ENCODE measurements at regions not wholly inside any gene's neighbourhood (a gene's known extent, or its start where the extent isn't known, plus 50 kb on each side); places are given as distances from the start of the nearest gene placed in this dataset.
"Not testable (repeated sequence)": the region's sequence is repeated elsewhere in the genome, so short reads cannot be mapped to it uniquely, and the experiment has no call there.

DNA sequence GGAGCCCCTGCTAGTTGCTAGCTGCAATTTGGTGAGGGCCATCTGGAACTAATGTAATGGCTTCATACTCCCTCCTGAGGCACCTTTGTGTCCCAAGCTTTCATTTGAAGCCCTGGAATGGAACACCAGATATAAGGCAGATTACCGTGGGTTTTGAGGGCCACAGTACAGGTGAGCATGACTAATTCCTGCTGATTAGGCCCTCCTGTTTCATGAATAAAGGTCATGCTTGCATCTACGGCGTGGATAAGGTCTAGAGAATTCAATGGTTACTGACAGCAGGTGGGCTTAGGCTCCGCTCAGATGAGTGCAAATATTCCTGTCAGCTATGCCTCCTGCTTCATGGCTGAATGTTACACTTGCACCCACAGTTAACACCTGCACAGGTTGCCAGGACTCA, 495.4 kb downstream of the NAP1L3 start:
- peak; percentile 0 for DNase-seq

GRCh38 chrX:93169771-93170170, 503.6 kb downstream of the NAP1L3 start:
- DNase-seq, result no peak

DNA sequence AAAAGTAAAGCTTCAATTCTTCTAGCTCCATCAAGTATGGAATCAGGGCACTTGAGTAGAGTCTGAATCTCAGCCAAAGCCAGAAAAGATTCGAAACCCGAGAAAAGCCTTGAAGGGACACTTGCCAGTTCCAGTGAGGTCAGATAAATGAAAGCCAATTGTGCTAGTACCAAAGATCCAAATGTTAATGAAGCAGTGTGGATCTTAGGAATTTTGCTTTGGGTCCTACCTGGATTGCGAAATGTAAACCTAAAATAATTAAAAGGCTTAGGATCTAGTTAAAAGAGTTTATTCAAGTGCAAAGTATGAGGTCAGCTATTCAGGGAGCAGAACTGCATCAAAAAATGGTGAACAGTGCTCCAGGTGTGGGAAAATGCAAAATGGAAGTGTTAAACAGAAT, 552.6 kb downstream of the NAP1L3 start:
- no peak for DNase-seq

GRCh38 chrX:93103353-93104067, 569.9 kb downstream of the NAP1L3 start:
- DNase-seq, result not testable (repeated sequence)

DNA sequence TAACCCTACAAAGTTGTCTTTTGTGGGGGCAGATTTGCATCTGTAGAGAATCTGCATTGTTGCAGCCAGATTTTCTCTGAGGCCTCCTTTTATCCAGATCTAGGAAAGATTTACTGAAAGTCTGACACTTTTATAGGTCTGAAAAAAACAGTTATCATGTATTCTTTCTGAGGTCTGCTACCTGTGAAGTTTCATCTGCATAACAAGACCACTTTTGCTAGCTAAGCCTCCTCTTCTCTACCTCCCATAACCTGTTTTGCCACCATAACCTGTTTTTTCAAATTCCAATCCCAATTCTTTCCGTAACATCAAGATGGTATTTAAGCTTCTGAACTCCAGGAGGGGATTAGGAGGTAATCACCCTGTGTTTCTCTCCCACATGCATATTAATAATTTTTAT, 577.8 kb downstream of the NAP1L3 start:
- DNase-seq, result not testable (repeated sequence)

DNA sequence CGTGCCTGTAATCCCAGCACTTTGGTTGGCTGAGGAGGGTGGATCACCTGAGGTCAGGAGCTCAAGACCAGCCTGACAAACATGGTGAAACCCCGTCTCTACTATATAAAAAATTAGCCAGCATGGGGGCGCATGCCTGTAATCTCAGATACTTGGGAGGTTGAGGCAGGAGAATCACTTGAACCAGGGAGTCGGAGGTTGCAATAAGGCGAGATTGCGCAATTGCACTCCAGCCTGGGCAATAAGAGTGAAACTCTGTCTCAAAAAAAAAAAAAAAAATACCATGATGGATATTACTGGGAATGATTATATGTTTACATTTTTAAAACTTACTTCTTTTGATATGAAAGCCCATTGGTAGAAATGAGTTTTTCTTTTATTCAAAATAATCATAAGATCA, 594.5 kb downstream of the NAP1L3 start:
- DNase-seq, result not testable (repeated sequence)

DNA sequence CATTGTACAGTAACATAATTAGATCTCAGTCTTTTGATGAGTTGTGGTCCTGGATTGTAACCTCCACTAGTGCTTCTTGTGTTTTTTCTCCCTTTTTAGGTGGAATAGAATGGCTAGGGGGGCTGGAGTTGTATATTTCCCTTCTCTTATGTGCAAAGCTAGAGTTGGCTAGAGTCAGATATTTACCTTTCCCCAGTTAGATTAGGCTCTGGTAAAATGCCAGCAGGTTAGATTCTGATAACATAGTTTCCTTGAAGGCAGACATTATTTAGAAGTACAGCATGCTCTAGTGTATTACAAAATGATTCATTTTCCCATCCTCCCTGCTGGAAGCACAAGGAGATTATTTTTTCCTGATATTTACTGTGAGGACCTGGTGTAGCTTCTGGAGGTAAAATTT, 618.1 kb downstream of the NAP1L3 start:
- DNase-seq, result not testable (repeated sequence)

DNA sequence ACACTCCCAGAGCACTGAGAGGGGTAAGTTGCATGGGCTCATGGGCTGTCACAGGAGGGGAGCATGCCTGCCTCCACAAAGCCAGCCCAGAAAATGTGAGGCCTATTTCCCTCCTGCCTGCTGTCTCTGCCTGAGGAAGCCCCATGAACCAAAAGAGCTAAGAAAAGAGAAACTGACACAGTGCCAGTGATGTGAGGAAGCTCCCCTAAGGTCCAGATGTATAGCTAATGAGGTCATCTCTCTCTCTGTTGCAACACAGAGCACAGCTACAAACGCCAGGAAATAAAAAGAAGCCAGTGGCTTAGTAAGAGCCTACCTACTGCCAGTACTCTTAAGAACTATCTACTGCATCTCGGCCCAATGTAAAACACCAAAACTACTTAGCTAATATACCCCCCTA, 653.5 kb downstream of the NAP1L3 start:
- DNase-seq, result not testable (repeated sequence)

GRCh38 chrX:93014481-93015030, 658.8 kb downstream of the NAP1L3 start:
- not testable (repeated sequence) for DNase-seq
